Superior temporal gyrus (tissue), 1 donor: ENCODE measurements at regions not wholly inside any gene's neighbourhood (a gene's known extent, or its start where the extent isn't known, plus 50 kb on each side); places are given as distances from the start of the nearest gene placed in this dataset.

Source experiments
- DNase-seq: peaks from one replicate; pipeline ENCODE4 v3.0.0-alpha.2; 2016; ENCODE audit errors: extremely low spot score

DNA sequence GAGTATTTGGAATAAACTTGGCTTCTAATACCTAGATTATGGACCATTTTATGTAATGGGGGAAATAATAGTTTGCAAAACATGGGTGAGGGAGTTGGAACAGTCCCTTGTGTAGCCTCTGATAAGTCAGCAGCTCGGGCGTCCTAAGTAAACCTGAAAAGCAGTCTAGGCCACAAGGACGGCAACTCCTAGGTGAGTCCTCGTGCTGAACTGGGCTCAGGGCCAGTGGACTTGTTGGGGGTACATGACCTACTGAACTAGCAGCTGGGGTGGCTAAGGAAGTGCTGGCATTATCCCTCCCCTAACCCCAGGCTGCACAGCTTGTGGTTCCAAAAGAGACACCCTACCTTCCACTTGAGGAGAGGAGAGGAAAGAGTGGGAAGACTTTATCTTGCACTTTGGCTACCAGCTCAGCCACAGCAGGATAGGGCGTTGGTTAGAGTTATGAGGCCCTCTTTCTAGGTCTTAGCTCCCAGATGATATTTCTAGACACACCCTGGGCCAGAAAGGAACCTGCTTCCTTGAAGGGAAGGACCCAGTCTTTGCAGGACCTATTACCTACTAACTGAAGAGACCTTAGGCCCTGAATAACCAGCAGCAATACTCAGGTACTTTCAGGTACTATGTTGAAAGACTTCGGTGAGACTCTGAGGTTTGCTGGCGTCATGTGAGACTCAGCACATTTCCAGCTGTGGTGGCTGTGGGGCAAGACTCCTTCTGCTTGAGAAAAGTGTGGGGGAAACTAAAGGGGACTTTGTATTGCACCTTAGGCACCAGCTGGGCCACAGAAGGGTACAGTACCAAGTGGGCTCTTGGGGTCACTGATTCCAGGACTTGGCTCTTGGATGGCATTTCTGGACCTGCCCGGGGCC is 71.0 kb downstream of the AQP4 start:
- no peak for DNase-seq

DNA sequence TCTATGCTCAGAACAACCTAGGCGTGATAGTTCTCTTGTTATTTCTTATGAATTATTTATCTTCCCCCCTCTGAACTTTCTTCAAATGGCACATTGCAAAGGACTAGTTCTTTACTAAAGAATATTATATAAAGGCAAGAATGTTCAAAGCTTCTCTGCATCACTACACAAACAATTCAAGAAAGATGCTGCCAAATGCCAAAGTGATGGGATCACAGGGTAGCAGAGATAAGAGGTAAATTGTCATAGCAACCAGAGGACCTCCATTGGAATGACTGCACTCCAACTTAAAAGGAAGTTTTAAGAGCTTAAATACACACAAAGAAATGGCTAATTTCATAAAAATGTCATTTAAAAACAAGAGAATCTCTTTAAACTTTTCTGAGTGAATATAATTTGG is 72.8 kb downstream of the AQP4 start:
- DNase-seq = no peak

DNA sequence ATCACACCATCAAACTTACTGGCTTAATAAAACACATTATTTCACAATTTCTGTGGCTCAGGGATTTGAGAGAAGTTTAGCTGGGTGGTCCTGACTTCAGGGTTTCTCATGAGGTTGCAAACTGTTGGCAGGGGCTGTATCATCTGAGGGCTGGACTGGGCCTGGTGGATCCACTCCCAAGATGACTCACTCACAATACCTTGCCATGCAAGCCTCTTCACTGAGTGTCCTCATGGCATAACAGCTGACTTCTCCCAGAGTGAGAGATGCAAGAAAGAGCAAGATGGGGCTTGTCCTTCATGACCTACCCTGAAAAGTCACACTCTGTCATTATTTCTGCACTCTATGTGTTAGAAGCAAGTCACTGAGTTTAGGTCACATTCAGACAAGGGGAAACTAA is 73.8 kb downstream of the AQP4 start:
- no peak for DNase-seq

DNA sequence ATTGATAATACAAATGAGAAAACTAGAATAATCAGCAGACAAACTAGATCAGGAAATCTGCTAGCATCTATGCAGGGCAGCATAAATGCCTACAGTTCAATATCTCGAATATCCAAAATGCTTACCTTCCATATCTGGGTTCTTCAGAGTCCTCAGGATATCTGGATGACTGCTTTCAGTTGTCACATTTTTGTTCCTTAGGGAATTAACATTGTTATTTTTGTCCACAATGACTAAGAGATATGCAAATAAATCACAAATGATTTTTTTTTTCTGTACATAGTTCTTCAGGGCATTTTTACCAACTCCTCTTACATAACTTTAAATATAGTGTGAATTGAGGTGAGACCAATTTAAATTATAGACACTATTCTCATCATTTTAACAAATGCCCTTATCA is 80.9 kb downstream of the AQP4 start:
- DNase-seq = peak; percentile 46

DNA sequence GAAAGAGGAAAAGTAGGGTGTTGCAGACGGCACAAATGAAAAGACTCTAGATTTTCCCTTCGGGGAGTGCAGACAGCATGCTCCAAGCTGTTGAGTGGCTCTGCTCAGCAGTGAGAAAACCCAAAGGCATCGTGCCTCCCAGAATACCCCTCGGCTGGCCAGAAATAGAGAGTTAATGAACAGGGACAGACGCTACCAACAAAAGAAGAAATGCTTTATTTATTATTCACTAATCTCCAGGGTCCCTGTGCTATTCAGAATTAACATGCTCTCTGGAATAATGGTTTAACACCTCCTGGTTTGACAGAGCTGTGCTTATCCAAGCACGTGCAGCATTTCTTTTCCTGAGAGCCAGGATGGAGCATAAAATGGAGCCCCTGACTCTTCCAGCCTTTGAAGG is 82.3 kb downstream of the AQP4 start:
- DNase-seq = no peak

DNA sequence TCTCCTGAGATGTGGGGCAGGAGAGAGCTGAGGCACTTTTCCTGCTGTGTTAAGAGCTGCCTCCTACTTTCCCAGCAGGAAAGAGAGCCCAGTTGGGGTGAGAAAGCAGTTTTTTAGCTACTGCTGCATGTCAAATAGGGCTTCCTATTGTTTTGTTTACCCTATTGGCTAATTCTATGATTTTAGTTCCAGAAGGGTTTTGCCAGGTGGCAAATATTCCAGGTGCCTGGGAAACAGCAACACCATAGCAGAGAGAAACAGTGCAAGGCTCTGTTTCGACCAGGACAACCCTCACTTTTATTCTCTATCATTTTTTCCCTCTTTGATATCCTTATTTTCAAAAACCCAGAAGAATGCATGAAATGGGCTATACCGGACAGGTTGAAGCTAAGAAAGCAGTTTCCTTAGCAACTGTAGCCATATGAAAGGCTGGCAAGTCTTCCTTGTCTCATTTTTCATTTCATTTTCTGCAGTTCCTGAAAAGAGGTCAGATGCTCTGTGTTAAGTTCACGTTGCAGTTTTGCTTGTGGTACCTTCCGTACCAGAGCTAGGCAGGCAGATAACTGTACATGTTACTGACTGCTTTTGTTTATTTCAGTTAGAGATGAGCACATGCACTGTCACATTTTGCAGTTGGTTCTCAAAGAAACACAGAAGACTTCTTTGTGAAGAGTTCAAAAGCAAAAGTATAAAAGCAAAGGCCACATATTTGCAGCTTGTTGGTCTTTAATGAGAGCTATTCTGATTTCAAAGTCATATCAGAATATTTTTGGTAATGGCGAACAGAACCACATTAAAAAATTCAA is 84.8 kb downstream of the AQP4 start:
- peak; percentile 32 for DNase-seq

DNA sequence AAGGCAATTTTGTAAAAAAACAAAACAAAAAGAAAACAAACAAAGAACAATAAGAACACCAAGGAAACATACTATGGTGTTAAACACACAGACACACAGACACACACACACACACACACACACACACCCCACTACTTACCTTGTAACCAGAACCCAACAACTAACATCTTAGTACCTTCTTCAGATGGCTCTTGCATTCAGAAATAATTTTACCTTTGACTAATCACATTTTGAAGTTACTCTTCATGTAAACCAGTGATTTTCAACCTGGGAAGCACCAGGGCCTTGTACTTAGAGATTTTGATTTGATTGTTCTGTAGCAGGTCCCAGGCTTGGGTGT is 87.5 kb downstream of the AQP4 start:
- no peak for DNase-seq

DNA sequence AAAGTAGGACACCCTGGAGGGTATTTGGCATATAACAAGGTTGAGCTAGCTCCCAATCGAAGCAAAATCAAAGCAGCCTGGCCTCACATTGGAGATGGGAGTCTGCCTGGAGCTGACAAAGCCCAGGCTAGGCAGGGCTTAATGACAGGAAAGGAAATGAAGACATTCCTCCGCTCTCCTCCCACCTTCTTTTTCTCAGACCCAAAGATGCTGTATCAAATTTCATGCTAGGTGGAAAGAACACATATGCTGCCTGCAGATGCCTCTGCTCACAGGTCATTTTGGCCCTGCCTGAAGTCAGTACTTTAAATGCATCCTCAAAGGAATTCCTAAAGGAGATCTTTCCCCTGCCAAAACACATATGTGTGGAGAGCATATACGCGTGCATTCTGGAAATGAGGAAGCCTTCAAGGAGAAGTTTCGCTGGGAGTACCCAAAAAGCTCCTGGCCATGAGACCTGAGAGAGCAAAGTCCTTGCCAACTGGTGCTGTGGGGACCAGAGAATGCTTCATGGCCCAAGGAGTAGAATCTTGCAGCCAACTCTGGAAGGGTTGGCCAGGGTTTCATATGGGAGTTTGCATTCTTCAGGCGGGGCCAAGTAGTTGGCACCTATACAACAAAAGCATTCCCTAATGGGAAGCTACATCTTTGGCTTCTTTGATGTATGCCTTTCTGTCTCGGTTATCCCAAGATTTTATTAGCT is 88.0 kb downstream of the AQP4 start:
- DNase-seq = peak; percentile 44

DNA sequence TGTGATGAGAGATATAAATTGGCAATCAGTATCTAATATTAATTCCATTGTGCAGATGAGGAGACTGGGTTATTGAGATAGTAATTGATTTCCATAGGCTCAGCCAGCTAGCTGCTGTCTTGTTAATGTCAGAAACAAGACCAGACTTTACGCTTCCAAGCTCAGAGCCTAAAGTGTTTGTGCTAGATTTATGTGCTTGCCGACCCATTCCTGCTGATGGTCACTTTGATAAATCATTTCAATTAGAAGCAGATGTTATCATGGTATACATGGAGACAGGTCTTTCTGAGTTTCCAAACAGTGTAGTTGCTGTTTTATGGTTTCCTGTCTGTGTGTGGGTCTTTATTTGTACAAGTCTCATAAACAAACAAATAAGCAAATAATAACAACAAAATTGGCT is 92.8 kb downstream of the AQP4 start:
- no peak for DNase-seq

DNA sequence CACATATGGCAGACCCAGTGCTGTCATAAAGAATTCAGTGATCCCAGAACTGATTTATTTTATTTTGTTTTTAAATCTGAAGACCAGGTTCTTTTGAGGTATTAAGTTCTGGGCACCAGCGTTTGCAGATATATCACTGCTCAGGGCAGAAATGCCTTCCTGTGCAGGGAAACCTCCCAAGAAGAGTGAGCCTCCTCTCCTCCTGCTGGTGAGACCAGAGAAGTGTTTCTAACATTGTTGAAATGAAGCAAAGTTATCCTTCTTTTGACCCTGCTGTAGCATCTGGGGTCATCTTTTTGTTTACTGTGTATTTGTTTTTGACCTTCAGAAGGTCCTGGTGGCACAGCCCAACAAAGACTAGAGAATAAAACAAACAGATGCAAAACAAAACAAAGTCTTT is 94.0 kb downstream of the AQP4 start:
- no peak for DNase-seq

DNA sequence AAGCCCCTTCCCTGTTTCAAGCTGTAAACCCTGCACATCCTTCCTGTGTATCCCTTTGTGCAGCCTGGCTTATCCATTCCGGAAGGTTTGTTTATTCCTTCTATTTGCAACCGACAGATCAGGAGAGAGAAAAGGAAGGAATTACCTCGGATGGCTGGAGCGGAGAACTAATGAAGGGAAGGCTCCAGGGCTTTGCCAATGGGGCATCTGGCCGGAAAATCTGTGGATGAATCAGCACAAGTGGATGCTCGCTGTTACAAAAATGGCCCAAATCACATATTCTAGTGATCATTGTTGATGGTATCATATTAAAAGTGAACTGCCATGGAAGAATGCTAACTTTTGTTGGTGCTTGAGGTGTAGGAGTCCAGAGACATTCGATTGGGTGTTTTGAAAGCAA is 97.1 kb downstream of the AQP4 start:
- DNase-seq = no peak

DNA sequence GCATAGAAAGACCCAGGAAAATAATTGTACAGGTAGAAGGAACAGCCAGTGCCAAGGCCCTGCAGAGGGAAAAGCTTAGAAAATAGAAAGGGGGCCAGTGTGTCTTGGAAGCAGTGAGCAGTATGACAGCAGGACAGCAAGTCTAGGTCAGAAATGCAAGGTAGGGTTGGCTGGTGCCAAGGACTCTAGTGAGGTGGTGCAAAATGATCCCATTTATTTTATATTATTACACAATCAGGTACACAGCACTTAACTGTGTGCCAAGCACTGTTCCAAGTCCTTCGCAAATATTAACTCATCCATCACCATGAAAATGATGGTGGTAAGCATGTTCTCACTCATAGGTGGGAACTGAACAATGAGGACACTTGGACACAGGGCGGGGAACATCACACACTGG is 100.0 kb downstream of the AQP4 start:
- no peak for DNase-seq

DNA sequence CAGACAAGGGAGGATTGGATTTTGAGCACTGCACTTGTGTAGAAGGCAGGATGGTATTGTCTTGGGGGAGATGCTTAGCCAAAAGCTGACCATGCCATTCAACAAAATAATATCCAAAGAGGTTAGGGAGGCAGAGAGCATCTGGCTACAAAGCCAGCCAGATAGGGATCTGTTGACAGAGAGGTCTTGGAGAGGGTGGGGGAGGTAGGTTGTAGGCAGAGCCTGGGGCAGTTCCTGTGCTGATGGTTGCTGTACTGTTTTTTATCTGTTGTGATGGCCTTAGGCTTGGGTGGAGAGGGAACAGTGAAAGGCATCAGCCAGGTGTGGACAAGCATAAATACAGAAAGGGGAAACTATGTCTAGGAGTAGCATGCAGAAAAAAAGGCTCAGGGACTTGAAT is 100.9 kb downstream of the AQP4 start:
- DNase-seq = no peak

DNA sequence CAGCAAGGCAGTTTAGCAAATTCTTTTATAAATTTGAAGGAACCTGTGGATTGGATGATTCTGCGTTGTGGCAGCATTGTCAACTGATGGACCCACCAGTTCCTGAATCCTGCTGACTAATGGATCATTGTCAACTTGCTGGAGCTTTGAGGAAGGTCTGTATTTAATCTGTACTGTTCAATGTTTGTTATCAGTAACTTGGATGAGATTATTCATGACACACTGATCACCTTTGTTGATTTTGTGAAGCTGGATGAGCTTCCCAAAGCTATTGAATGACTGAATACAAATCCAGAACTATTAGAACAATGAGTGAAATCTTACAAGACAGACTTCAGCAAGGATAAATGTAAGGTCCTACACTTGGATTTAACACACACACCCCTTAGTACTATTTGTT is 101.3 kb downstream of the AQP4 start:
- no peak for DNase-seq

DNA sequence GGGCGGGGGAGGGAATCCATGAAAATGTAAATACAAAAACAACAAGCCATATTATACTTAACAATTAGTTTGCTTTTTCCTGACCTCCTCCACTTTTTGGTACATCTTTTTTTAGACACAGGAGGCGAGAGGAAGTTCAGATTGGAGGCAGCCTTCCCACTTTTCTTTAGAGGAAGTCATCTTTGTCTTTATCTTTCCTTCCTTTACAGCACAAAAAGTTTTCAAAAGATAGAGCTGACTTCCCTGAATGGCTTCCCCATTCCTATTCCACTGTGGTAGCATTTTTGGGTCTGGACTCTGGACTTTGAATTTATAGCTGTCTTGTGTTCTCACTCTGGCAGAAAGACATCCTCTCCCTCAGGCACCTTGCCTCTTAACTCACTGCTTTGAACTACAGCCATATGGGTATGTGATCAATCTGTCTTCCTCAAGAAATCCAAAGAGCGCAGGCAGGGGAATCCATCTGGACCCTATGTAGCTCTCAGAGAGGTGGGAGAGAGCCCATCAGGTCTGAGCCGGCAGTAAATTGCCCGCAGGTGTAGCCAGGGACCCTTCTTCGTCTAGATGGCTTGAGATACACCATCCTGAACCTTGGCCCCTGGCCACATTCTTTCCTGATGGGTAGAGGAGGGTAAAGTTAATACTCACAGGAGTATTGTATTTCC is 101.9 kb downstream of the AQP4 start:
- DNase-seq = no peak

DNA sequence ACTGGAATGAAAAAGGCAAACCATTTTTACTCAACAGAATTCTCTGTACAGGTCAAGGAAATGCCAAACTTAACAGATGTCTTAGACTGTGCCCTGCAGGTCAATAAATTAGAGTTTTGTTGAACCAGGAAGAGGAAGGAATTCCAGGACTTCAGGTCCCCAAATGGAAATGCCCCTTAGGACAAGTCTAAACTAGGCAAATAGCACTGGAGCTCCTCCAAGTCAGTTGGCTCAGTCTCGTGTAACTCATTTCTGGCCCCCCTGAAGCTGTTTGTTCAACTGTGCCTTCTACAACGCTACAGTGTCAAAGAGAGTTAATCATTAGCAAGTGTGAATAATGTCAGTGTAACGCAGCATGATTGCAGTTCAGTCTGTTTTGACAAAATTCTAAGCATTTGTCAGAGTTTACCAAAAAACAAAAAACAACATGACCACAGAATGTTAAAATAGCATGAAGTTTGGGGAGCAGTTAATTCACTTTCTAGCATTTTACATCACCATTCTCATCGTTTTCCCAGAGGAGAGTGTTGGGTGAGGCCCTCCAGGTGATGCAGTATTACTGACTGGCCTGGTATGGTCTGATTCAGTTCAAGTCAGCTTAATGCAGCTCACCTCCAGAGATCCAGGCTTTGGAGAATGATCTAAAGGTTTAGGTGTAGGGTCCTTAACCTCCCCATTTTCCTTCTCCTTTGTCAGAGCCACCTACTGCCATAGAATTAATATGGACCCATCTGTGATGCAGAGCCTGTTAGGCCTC is 108.1 kb downstream of the AQP4 start:
- DNase-seq = no peak

DNA sequence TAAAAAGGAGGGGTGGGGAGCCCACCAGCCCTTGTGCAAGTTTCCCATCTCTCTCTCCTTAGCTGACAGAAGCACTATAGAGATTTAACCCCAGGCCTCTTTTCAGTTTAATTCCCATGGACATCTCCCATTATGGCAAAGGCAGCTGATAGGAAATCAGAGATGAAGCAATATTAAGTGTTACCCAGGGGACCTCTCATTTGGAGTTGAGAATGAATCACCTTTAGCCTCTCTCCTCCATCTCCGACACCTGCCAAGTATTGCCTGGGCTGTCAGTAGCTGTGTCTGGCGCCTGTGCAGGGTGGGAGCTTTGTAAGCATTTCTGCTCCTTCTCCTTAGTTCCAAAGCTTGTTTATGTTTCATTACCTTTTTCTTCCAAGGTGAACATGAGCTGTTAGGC is 109.0 kb downstream of the AQP4 start:
- no peak for DNase-seq

DNA sequence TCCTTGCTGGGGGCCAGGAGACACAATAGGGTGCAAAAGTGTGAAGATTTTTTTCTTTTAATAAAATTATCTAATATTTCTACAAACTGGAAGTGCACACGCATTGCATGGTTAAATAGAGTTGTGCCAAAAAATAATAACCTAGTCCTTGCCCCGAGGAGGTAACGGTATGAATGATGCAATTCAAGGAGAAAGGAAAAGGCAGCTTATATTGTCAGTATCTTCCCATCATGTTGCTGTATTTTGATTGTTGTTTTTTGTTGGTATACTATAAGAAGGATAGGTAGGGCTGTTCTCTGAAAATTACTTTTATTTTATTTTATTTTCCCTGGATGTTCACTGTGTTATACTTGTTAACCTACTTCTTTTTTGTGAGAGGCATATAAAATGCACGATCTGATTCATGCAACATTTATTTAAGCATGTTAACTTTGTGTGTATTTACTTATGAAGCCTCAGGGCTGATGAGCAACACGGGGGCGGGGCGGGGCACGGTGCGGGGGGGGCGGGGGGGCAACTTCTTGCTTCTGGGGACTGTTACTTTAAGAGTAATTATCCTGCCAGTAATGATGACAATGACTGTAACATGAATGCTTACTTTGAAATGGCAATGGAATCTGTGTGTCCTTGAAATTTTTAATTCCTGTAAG is 118.6 kb downstream of the AQP4 start:
- DNase-seq = no peak

DNA sequence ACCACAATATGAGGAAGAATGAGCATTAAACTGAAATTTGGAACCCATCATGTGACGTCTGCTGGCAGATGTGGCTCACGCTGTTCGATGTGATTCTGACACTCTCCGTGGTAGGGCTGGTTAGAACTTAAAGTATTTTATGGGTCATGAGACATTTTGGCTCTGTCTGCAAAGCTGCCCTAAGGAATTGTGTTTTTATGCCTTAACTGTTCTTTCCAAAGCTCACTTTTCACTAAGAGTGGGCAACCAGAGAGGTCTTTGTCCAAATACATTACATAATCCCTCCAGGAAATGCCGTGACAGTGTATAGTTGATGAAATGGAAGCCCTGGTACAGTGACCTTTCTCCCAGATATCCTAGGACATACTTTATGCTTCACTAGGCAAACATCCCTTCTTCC is 119.1 kb downstream of the AQP4 start:
- no peak for DNase-seq

DNA sequence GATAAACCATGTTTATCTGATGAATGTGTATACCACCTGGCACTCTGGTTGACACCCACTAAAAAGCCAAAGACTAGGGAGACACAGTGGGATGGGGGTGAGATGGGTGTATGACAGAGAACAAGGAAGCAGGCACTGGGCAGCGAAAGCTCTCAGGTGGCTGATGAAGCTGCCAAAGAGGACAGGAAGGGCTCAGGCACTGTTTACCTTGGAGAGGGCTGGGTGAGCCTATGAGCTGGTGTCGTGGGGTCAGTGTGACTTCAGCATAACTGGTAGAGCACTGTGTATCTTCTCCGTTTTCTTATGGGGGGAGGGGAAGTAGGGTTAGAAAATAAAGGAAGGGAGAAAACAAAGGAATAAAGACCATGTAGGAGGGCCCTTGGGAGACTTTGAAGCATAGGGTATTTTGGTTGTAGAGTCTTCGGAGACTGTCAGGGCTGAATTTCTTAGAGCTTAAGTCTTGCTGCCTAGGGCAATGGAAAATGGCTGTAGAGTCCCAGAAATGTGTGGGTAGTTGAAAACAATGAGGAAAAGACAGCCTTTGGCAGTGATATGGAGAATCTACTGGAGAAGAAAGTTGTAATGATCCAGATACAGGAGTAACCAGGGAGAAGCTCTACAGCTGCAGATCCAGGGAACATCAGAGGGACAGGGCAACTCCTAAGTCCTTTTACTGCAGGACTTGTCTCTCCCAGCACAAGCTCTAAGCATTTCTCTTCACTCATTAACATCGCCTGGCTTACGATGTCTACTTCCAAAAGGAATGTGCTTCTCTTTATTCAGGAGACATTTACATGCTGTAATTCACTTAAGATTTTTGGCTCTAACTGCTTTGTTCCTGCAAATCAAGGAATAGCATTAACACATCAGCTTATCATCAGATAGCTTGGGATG is 120.0 kb downstream of the AQP4 start:
- DNase-seq = peak; percentile 18
